A549 (cell line): ENCODE measurements at regions not wholly inside any gene's neighbourhood (a gene's known extent, or its start where the extent isn't known, plus 50 kb on each side); places are given as distances from the start of the nearest gene placed in this dataset.

Experiments
- ATAC-seq, 2 experiments: fragments of 200-7000 bp in 1 of 2; fragments of >200 bp in 1 of 2; cut with Nextera tagmentation in 1 of 2; cut with Tn5 transposase in 1 of 2; 3 replicates each; pipeline versions ENCODE4 v1.8.0 to v1.9.1; 2018 to 2020; ENCODE audit warnings: mild to moderate bottlenecking in 1 of 2, moderate library complexity in 1 of 2
- CTCF ChIA-PET: fragments of 300-600 bp; sonication (Branson Sonifier 250); formaldehyde crosslinking; extraction: SDS; loops from one replicate; lab custom pipeline; 2021; ENCODE audit warnings: antibody characterized with exemption, inconsistent platforms; lab: Yijun Ruan, JAX
- POLR2A ChIA-PET: fragments of 350-600 bp; formaldehyde crosslinking; extraction: SDS; loops from one replicate; lab custom pipeline; 2021; ENCODE audit warnings: antibody characterized with exemption, inconsistent platforms; lab: Yijun Ruan, JAX
- DNase-seq, 2 experiments: peaks; one replicate each; pipeline versions ENCODE4 v3.0.0 to v3.0.0-alpha.2; 2011 to 2016; ENCODE audit warnings: low read depth in 1 of 2, low spot score in 1 of 2
- FAIRE-seq: peaks from 2 replicates; lab custom pipeline; 2011; peaks lifted over from hg19 to GRCh38; lab: Jason Lieb, UNC
- H3K27ac ChIP-seq, 2 experiments: fragments of >200 bp; sonication (Bioruptor Twin); formaldehyde crosslinking; 3 replicates each; pipeline ENCODE4 v1.5.1; 2016 to 2017
- H3K4me1 ChIP-seq: fragments of >200 bp; sonication (Bioruptor Twin); formaldehyde crosslinking; 3 replicates; pipeline ENCODE4 v1.6.1; 2016
- H3K4me2 ChIP-seq: fragments of >200 bp; sonication (Bioruptor Twin); formaldehyde crosslinking; 3 replicates; pipeline ENCODE4 v1.6.1; 2016
- H3K4me3 ChIP-seq: fragments of >200 bp; sonication (Bioruptor Twin); formaldehyde crosslinking; 3 replicates; pipeline ENCODE4 v1.5.1; 2016
- H3K9me3 ChIP-seq: fragments of >200 bp; sonication (Bioruptor Twin); formaldehyde crosslinking; 3 replicates; pipeline ENCODE4 v1.6.1; 2016
- ATOH8 ChIP-seq: fragments of 250-450 bp; sonication (Bioruptor Pico); IDR thresholded peaks from 2 replicates; pipeline ENCODE4 v1.5.0; 2020; ENCODE audit warnings: low read depth, mild to moderate bottlenecking, moderate library complexity
- CEBPB ChIP-seq, 2 experiments: fragments of >200 bp in 1 of 2; sonication (Bioruptor Twin) in 1 of 2; formaldehyde crosslinking in 1 of 2; IDR thresholded peaks; 2 replicates each; pipeline ENCODE4 v1.6.1; 2012 to 2016
- CHD2 ChIP-seq: fragments of 150-350 bp; IDR thresholded peaks from 2 replicates; pipeline ENCODE4 v1.6.1; 2014; ENCODE audit warnings: low read length; ENCODE audit not compliant: partially characterized antibody
- CHD4 ChIP-seq: fragments of 200-600 bp; sonication (generic); IDR thresholded peaks from 2 replicates; pipeline ENCODE4 v1.6.1; 2016; ENCODE audit warnings: antibody characterized with exemption, mild to moderate bottlenecking, borderline replicate concordance
- CTCF ChIP-seq: fragments of >200 bp; sonication (Bioruptor Twin); formaldehyde crosslinking; IDR thresholded peaks from 3 replicates; pipeline ENCODE4 v1.5.1; 2016
- EHF ChIP-seq: fragments of 250-450 bp; sonication (Bioruptor Pico); IDR thresholded peaks from 2 replicates; pipeline ENCODE4 v1.5.0; 2020; ENCODE audit warnings: mild to moderate bottlenecking
- EHMT2 ChIP-seq: fragments of 200-600 bp; sonication (generic); IDR thresholded peaks from 2 replicates; pipeline ENCODE4 v1.6.1; 2016; ENCODE audit warnings: antibody characterized with exemption, low read depth, mild to moderate bottlenecking, moderate library complexity
- GATA3 ChIP-seq: IDR thresholded peaks from 2 replicates; pipeline ENCODE4 v1.6.1; 2012; ENCODE audit warnings: borderline replicate concordance
- HOXA7 ChIP-seq: fragments of 250-450 bp; sonication (Bioruptor Pico); IDR thresholded peaks from 2 replicates; pipeline ENCODE4 v1.5.0; 2020; ENCODE audit warnings: mild to moderate bottlenecking, moderate library complexity
- KDM1A ChIP-seq: fragments of 200-600 bp; sonication (generic); IDR thresholded peaks from 2 replicates; pipeline ENCODE4 v1.6.1; 2016; ENCODE audit warnings: low read depth, mild to moderate bottlenecking
- MAFK ChIP-seq: fragments of 450-650 bp; IDR thresholded peaks from 2 replicates; pipeline ENCODE4 v1.6.1; 2014; ENCODE audit not compliant: partially characterized antibody
- MAX ChIP-seq: IDR thresholded peaks from 2 replicates; pipeline ENCODE4 v1.6.1; 2012
- MAZ ChIP-seq: fragments of 150-350 bp; IDR thresholded peaks from 2 replicates; pipeline ENCODE4 v1.6.1; 2014; ENCODE audit warnings: antibody characterized with exemption, low read depth, low read length, borderline replicate concordance
- MYC ChIP-seq: IDR thresholded peaks from 2 replicates; pipeline ENCODE4 v1.6.1; 2012; ENCODE audit warnings: mild to moderate bottlenecking, inconsistent platforms, low read length, improper control_type of control experiment, borderline replicate concordance
- NFE2L2 ChIP-seq: fragments of 150-350 bp; conservative IDR thresholded peaks from 2 replicates; pipeline ENCODE4 v1.6.1; 2014; ENCODE audit warnings: low read length
- NPAS2 ChIP-seq: fragments of 250-450 bp; sonication (Bioruptor Pico); IDR thresholded peaks from 2 replicates; pipeline ENCODE4 v1.8.0; 2022; ENCODE audit warnings: mild to moderate bottlenecking, moderate library complexity, borderline replicate concordance
- REST ChIP-seq: fragments of 200-600 bp; sonication (generic); IDR thresholded peaks from 2 replicates; pipeline ENCODE4 v1.6.1; 2016; ENCODE audit warnings: antibody characterized with exemption, mild to moderate bottlenecking, moderate library complexity
- RNF2 ChIP-seq: fragments of 200-600 bp; sonication (generic); IDR thresholded peaks from 2 replicates; pipeline ENCODE4 v1.6.1; 2016; ENCODE audit warnings: low read depth, mild to moderate bottlenecking, antibody characterized with exemption, moderate library complexity, borderline replicate concordance
- SREBF2 ChIP-seq: fragments of 450-650 bp; IDR thresholded peaks from 2 replicates; pipeline ENCODE4 v1.6.1; 2014; ENCODE audit warnings: mild to moderate bottlenecking, moderate library complexity
- ZC3H11A ChIP-seq: fragments of 450-650 bp; IDR thresholded peaks from 2 replicates; pipeline ENCODE4 v1.6.1; 2014; ENCODE audit warnings: antibody characterized with exemption, mild to moderate bottlenecking
- WGBS: methylation state at CpG from one replicate; pipeline ENCODE4 v1.1.6; 2017; ENCODE audit errors: missing lambda C conversion rate; 5-methylcytosine and 5-hydroxymethylcytosine counted together

- CTCF ChIA-PET, result no interaction called here
Measured at GRCh38 chr3:18557216-18557615, 132.1 kb upstream of the SATB1 start.

GRCh38 chr3:18556503-18557135 is 131.5 kb upstream of the SATB1 start:
- Histone ChIP-seq H3K27ac (no peak overlapping the region), H3K9me3 (no peaks in the 10 kb centered on the region), H3K4me3 (no peak overlapping the region), H3K4me1 (no peaks in the 10 kb centered on the region), H3K4me2 (no peak overlapping the region)
- 0% methylated on average over 4 of the region's 4 CpGs for WGBS
- ATAC-seq (no peak), FAIRE-seq (no peak), DNase-seq (no peak)
- CTCF ChIA-PET, result no interaction called here
- no peak for TF ChIP-seq HOXA7 (CRISPR knock-in tag)
- TF ChIP-seq EHF (CRISPR knock-in tag), result no peak
- TF ChIP-seq REST, result no peak
- TF ChIP-seq SREBF2, result no peak
- no peak for TF ChIP-seq CTCF
- no peak for TF ChIP-seq CHD2
- no peak for TF ChIP-seq RNF2
- no peak for TF ChIP-seq CEBPB (IDR thresholded peaks at IDR 0.05)
- TF ChIP-seq EHMT2, result no peak
- no peak for TF ChIP-seq CHD4
- no peak for TF ChIP-seq MYC
- TF ChIP-seq MAFK, result no peak
- TF ChIP-seq MAX, result no peak
- no peak for TF ChIP-seq NFE2L2
- no peak for TF ChIP-seq ATOH8 (CRISPR knock-in tag)
- TF ChIP-seq NPAS2 (CRISPR knock-in tag), result no peak
- no peak for TF ChIP-seq MAZ
- POLR2A ChIA-PET, result no interaction called here

More at GRCh38 chr3:18557216-18557615, 132.1 kb upstream of the SATB1 start:
- H3K27ac ChIP-seq, result no peak overlapping the region
- H3K4me2 ChIP-seq, result no peak overlapping the region
- TF ChIP-seq KDM1A (no peak), GATA3 (no peak), ZC3H11A (no peak)
- WGBS, result 6% methylated on average over 3 of the region's 3 CpGs
- DNase-seq (no peak), ATAC-seq (no peak), FAIRE-seq (no peak)
- POLR2A ChIA-PET, result no interaction called here
- H3K4me3 ChIP-seq, result no peak overlapping the region
- no peaks in the 10 kb centered on the region for H3K4me1 ChIP-seq
- H3K9me3 ChIP-seq, result no peaks in the 10 kb centered on the region
